ENCODE measurements at regions not wholly inside any gene's neighbourhood (a gene's known extent, or its start where the extent isn't known, plus 50 kb on each side); places are given as distances from the start of the nearest gene placed in this dataset.
"Not testable (repeated sequence)": the region's sequence is repeated elsewhere in the genome, so short reads cannot be mapped to it uniquely, and the experiment has no call there.

DNA sequence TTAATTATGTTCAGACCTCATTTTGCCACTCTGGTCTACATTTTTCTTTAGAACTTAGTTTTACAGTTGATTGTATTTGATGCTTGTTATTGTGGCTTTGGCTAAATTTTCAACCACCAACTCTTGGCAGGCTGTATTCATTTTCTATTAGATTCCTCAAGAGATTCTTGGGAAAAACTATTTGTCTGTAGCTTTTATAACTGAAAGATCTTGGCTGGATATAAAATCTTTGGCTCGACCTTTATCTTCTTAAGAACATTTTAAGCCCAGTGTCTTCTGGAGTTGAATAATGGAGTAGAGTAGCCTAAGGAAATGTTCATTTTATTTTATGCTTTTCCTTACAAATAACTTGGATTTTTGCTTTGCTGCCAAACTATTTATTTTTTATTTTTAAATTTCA, 848.5 kb downstream of the PCDH17 start:
- no peak for DNase-seq (ENCODE audit: low read depth, low spot score)

DNA sequence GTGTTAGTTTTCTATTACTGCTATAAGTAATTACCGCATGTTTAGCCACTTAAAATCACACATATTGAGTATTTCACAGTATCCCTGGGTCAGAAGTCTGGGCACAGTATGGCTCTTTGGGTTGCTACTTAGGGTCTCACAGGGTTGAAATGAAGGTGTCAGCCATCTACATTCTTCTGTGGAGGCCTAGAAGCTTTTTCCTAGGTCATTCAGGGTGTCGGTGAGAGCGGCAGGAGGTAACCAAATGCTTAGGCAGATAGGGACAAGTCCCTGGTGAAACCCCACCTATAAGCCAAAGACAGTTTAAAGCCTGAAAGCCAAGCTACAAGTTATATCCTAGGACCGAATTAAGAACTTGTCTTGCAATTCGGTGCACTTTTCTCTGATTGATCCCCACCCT, 856.7 kb downstream of the PCDH17 start:
- no peak for DNase-seq (ENCODE audit: low read depth, low spot score)

DNA sequence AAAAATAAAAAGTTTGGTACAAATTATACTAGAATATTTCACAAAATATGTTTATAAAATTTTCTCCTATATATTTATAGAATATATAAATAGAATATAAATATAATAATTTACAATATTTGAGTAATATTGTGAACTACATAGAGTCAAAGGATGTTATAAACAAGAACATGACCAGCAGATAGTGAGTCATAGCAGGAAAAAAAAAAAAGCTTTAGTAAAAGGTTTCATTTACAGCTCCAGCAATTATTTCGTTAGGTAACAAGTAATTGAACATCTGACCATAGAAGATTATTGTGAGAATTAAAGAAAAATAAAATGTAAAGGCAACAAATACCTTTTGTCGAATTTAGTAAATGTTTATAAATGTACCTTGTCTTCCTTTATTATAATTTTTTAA, 864.1 kb downstream of the PCDH17 start:
- DNase-seq (ENCODE audit: low read depth, low spot score) = no peak

DNA sequence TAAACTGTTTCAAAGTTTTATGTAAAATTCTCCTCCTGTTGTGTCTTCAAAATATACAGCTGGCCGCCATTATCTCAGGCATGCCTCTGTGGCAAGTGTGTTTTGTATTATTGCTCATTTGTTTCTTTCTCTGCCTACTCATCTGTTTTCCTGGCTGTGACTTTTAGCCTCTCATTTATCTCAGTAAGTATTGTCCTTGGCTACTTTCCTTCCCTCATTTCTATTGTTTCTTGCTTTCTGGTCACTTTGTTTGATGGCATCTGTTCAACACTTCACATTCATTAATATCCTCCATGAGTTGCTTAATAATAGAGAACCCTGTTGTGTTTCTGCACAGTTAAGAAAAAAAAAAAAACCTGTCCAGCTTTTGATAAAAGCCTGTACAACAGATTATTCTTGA, 869.4 kb downstream of the PCDH17 start:
- no peak for DNase-seq (ENCODE audit: low read depth, low spot score)

DNA sequence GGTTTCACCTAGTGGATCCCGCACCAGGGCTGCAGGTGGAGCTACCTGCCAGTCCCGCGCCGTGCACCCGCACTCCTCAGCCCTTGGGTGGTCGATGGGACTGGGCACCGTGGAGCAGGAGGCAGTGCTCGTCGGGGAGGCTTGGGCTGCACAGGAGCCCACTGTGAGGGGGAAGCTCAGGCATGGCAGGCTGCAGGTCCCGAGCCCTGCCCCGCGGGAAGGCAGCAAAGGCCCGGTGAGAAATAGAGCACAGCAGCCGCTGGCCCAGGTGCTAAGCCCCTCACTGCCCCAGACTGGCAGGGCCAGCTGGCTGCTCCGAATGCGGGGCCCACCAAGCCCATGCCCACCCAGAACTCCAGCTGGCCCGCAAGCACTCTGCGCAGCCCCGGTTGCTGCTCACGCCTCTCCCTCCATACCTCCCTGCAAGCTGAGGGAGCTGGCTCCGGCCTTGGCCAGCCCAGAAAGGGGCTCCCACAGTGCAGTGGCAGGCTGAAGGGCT, 872.7 kb downstream of the PCDH17 start:
- not testable (repeated sequence) for DNase-seq (ENCODE audit: low read depth, low spot score)

DNA sequence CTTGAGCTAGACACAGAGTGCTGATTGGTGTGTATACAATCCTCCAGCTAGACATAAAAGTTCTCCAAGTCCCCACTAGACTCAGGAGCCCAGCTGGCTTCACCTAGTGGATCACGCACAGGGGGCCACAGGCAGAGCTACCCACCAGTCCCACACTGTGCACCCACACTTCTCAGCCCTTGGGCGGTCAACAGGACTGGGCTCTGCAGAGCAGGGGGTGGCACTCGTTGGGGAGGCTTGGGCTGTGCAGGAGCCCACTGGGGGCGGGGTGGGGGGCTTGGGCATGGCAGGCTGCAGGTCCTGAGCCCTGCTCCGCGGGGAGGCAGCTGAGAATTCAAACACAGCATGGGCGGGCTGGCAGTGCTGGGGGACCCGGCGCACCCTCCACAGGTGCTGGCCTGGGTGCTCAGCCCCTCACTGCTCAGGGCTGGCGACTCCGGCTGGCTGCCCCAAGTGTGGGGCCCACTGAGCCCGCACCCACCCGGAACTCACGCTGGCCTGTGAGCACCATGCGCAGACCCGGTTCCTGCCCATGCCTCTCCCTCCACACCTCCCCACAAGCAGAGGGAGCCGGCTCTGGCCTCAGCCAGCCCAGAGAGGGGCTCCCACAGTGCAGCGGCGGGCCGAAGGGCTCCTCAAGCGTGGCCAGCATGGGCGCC, 873.8 kb downstream of the PCDH17 start:
- not testable (repeated sequence) for DNase-seq (ENCODE audit: low read depth, low spot score)

DNA sequence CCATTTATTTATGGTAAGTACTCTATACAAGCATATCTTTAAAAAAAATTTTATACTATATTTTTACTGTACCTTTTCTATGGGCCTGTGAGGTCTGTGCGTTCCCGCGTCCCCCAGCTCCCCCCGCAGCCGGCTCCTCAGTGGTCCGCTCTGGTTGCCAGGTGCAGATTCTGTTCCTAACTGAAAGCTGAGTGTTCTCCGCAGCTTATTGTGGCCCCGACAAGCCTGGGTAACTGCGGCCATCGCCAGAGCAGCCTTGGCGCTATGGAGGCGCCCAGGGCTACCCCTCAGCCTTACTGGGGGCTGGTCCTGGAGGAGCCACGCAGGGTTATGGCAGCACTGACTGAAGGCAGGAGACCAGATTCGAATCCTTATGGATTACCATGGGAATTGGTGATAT, 896.8 kb downstream of the PCDH17 start:
- DNase-seq (ENCODE audit: low read depth, low spot score) = no peak

DNA sequence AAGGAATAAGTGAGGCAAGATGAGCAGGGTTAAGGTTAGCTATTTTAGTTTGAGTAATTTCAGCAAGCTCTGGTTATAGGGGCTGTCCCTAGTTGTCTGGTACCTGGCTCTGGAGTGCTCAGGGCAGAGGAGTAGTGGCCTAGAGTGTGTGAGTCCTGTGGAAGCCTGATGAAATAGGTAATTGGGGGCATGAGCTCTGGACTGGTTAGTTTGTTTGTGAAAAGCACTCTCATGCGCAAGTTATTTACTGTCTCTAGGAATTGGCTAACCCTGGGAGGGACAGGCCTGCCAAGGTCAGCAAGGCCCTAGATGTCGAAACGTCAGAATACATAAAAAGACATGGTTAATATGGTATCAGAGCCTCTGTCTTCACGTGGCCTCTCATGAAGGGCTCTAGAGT, 900.1 kb downstream of the PCDH17 start:
- no peak for DNase-seq (ENCODE audit: low read depth, low spot score)

DNA sequence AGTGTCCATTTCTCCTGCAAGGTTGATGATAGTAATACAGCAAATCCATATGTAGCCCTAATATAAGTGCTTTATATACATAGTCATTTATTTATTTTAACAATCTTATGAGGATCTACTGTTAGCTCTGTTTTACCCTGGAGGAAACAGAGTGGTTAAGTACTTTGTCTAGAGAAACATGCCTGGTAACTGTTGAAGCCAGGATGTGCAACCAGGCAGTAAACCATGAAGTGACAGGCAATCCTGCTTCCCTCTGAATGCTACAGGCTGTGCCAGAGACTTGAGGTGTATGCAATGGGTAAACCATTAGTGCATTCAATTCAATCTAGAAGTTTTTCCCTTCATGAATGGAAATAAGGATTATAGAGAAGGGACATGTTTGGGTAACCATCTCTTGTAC, 911.0 kb downstream of the PCDH17 start:
- DNase-seq (ENCODE audit: low read depth, low spot score) = no peak

DNA sequence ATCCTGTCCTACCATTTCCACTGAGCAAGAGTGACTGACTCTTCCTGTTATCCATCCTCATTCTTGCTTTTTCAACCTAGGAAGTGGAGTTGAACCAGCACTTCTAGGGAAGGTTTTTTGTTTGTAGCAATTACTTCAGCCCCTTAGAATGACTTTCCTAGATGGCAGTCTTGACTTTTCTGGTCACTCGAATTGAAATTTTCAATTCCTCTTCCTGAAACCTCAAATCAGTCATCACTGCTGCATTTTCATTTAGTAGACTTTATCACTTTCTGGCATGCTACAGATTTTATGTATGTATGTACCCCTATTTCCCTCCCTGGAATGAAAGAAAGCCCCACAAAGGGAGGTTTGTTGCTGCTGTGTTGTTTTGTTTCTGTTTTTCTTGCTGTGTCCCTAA, 915.9 kb downstream of the PCDH17 start:
- no peak for DNase-seq (ENCODE audit: low read depth, low spot score)

DNA sequence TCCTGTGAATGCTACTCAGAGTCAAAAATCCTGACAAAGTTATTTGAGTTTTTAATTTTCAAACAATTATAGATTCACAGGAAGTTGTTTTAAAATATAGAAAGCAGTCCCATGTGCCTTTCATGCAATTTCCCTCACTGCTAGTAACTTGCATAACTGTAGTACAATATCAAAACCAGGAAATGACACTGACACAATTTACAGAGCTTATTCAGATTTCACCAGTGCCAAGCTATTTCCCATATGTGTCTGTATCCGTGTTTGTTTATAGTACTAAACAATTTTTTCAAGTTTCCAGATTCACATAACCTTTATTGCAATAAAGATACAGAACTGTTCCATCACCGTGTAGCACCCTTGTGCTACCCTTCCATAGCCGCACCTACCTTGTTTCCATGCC, 934.6 kb downstream of the PCDH17 start:
- no peak for DNase-seq (ENCODE audit: low read depth, low spot score)

DNA sequence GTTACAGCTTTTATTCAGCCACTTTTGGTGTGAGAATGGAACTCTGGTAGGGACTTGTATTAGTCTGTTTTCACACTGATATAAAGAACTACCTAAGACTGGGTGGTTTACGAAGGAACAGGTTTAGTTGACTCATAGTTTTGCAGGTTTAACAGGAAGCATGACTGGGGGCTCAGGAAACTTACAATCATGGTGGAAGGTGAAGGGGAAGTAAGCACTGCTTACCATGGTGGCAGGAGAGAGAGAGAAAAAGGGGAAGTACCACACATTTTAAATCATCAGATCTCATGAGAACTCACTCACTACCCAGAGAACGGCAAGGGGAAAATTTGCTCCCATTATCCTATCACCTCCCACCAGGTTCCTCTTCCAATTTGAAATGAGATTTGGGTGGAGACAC, 942.2 kb downstream of the PCDH17 start:
- DNase-seq (ENCODE audit: low read depth, low spot score) = no peak

DNA sequence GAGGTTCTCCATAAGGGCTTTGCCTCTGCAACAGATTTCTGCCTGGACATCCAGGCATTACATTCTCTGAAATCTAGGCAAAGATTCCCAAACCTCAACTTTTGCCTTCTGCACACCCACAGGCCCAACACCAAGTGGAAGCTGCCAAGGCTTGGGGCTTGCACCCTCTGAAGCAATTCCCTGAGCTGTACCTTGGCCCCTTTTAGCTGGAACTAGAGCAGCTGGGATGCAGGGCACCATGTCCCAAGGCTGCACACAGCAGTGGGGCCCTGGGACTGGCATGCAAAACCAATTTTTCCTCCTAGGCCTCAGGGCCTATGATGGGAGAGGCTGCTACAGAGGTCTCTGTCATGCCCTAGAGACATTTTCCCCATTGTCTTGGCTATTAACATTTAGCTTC, 943.2 kb downstream of the PCDH17 start:
- DNase-seq (ENCODE audit: low read depth, low spot score) = no peak

DNA sequence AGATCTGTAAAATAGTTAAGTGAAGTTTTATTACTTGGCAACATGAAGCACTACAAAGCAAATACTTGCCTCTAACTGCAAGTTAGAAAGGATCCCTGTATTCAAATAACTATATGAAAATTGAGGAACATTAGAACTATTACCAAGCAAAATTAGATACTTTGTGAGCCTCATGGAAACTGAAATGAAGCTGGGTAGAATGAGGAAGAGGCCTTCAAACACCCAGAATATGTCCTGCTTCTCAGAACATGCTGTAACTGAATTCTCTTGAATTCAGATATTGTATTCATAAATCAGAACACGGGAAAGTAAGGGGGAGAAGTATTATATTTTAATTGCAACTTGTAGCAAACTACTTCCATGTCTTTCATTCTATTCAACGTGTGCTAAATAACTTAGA, 947.9 kb downstream of the PCDH17 start:
- no peak for DNase-seq (ENCODE audit: low read depth, low spot score)

DNA sequence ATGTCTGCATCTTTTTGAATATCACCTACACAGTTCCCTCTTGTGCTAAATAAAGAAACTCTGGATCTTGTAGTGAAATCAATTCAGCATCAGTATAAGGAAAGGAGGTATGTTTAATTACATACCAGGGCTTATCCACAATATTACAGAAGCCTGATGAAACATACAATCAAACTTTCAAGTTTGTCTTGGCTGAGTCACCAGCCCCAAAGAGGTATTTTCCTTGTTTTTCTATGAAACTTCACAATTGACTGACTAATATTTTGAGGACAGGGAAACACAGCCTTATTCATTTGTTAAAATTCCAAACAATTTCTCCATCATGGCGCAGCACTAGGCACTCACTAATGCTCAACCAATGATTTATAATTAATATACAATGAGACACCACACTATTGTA, 952.4 kb downstream of the PCDH17 start:
- no peak for DNase-seq (ENCODE audit: low read depth, low spot score)

DNA sequence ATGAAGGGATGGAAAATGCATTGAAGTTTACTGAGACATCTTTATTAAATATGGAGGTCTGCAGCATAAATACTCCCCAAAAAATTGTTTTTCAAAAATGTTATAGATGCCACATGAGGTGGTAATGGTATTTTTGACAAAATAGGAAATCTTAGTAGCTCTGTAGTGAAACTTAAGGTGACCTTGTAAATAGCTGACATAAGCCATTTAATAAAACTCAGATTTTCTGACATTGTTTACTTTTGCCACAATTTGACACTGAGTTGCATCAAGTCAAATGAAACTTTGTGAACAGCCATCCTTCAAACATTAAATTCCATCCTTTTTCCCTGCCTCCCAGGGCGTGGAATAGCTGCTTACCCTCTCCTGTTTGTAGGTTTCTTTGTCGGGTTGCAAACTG, 953.1 kb downstream of the PCDH17 start:
- DNase-seq (ENCODE audit: low read depth, low spot score) = no peak

DNA sequence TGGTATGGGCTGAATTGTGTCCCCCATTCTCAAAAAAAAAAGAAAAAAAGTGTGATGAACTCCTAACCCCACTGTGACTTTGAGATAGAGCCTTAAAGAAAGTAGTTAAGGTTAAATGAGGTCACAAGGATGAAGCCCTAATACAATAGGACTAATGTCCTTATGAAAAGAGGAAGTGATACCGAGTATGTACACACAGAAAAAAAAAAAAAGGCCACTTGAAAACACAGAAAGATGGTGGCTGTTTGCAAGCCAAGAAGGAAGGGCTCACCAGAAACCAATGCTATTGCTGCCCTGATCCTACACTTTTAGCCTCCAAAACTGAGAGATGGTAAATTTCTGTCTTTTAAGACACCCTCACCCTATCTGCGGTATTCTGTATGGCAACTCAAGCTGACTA, 955.6 kb downstream of the PCDH17 start:
- DNase-seq (ENCODE audit: low read depth, low spot score) = no peak

DNA sequence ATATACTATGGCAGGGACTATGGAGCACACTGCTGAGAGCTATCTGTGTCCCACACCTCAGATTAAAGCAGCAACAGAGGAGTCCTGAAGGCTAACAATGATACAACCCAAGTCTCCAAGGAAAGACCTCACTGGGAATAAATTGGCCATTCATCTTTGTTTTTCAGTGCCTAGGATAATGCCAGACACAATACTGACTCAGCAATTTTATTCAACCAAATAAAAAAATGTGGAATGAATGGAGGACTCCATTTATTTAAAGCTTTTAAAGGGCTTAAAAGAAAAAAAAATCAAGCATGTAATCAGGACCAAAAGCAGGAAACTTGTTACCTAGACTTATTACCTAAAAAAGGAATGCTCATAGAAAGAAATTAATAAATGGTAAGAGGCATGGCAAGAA, 960.5 kb downstream of the PCDH17 start:
- DNase-seq (ENCODE audit: low read depth, low spot score) = no peak

DNA sequence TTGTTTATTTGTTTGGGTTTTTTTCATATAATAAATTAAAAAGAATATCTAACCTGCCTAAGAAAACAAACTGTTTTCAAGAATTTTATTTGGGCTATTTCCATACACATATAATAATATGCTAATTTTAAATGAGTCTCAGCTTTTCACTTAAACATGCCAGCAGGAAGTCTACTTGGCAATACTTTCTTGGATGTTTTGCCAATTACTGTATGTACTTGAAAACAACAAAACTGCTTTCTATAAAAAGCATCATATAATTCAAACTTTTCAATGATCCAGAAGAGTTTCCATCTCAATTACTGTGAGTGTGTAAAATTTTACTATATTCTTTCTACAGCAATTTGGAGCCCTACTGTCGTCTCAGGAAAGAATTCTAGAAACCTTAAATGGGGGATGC, 961.2 kb downstream of the PCDH17 start:
- DNase-seq (ENCODE audit: low read depth, low spot score) = no peak

DNA sequence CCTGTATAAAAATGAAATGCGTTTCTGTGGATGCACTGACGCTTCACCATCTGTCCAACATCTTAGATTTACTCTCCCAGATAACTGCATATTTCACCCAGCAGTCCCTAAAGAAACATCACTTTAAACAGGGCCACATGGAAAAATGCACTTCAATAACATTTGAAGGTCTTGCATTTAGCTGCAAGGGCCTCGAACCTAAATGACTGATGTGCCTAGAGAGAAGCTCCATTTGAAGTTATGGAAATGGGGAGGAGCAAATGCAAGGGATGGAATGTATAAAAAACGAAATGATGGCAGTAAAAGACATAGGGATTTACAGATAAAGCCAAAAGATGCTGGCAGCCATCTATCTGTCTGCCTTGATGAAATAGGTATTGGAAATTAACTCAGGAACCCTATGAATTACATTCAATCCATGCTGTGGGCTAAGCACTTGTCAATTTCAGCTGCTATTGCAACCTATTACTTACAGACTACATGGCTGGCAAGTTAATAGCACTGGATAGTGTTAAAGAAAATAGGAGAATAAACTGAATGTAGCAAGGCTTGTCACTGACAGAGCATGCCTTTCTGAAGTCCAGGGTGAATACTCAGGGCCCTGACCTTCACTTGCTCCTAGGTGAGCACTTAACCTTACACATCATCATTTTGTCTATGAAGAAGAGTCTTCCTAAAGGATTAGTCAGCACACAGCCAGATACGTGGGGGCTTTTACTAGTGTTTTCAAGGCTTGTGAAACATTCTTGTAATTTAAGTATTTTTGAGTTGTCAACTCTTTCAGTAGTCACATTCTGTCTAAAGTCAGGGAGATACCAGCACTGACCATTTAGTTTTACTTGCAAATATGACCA, 963.4 kb downstream of the PCDH17 start:
- no peak for DNase-seq (ENCODE audit: low read depth, low spot score)

DNA sequence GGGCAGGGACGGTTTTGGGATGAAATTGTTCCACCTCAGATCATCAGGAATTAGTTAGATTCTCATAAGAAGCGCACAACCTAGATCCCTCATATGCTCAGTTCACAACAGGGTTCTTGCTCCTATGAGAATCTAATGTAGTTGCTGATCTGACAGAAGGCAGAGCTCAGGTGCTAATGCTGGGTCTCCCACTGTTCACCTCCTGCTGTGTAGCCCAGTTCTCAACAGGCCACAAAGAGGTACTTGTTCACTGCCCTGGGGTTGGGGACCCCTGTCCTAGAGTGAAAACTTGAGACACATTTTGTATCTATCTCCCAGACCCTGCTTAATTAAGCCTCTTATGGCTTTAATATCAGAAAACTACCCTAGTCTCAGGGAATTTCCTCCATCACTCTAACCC, 966.0 kb downstream of the PCDH17 start:
- DNase-seq (ENCODE audit: low read depth, low spot score) = no peak

DNA sequence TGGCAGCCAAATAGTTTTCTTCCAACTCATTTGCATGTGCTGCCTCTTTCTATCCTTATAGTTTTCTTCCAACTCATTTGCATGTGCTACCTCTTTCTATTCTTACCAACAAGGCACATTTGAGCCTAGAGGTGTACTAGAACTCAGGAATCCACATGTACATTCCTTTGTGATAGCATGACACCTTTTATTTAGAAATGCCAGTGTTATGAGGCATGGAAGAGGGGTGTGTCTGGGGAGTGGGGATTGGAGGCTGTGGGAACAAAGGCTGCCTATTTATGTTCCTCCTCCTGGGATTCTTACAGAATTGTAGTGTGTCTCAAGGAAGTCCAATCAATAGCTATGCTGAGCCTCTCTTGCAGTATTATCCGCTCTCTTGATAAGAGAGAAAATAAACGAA, 966.7 kb downstream of the PCDH17 start:
- DNase-seq (ENCODE audit: low read depth, low spot score) = no peak

DNA sequence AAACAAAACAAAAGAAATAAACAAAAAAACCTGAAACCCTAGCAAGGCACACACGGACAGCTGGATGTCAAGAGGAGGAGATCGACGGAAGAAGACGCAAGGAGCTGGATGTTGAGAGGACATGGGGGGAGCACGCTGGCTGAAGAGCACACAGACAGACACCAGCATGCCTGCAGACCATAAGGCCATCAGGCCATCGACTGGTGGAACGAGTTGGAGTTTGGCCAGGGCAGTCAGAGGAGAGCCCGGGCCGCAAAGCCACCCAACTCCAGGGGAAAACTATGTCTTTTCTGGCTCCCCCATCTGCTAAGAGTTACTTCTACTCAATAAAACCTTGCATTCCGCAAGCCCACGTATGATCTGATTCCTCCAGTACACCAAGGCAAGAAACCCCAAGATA, 979.6 kb downstream of the PCDH17 start:
- DNase-seq (ENCODE audit: low read depth, low spot score) = no peak
